ENCODE measurements at regions not wholly inside any gene's neighbourhood (a gene's known extent, or its start where the extent isn't known, plus 50 kb on each side); places are given as distances from the start of the nearest gene placed in this dataset.

- Mint-ChIP-seq H3K27ac (no peak overlapping the region), H3K4me1 (peaks cover 5% of the 10 kb centered on the region), H3K4me3 (no peak overlapping the region), H3K9me3 (no peaks in the 10 kb centered on the region), H3K36me3 (ENCODE audit: low read depth) (no peaks in the 10 kb centered on the region), H3K27me3 (ENCODE audit: low read depth) (peaks cover 5% of the 10 kb centered on the region)
- no peak for TF ChIP-seq CTCF (IDR thresholded peaks at IDR 0.05; ENCODE audit: unreplicated experiment in 3 of 3)
Observed at GRCh38 chr4:180101348-180102083, 2141.7 kb upstream of the TENM3 start.

GRCh38 chr4:180103794-180104193 lies 2139.4 kb upstream of the TENM3 start:
- TF ChIP-seq CTCF (IDR thresholded peaks at IDR 0.05; ENCODE audit: unreplicated experiment in 3 of 3): no peak
- H3K9me3 Mint-ChIP-seq: no peaks in the 10 kb centered on the region
- H3K4me1 Mint-ChIP-seq: no peaks in the 10 kb centered on the region
- H3K4me3 Mint-ChIP-seq: no peak overlapping the region
- peaks cover 5% of the 10 kb centered on the region for H3K27me3 Mint-ChIP-seq (ENCODE audit: low read depth)
- no peaks in the 10 kb centered on the region for H3K36me3 Mint-ChIP-seq (ENCODE audit: low read depth)
- H3K27ac Mint-ChIP-seq: no peak overlapping the region

GRCh38 chr4:180105362-180105761 lies 2137.8 kb upstream of the TENM3 start:
- H3K27ac Mint-ChIP-seq: no peak overlapping the region

GRCh38 chr4:180106122-180106521 lies 2137.1 kb upstream of the TENM3 start:
- H3K4me1 Mint-ChIP-seq: no peaks in the 10 kb centered on the region
- no peaks in the 10 kb centered on the region for H3K36me3 Mint-ChIP-seq (ENCODE audit: low read depth)
- no peaks in the 10 kb centered on the region for H3K9me3 Mint-ChIP-seq
- H3K27me3 Mint-ChIP-seq (ENCODE audit: low read depth): peaks cover 5% of the 10 kb centered on the region
- no peak overlapping the region for H3K4me3 Mint-ChIP-seq
- no peak overlapping the region for H3K27ac Mint-ChIP-seq
- TF ChIP-seq CTCF (IDR thresholded peaks at IDR 0.05; ENCODE audit: unreplicated experiment in 3 of 3): no peak

More at GRCh38 chr4:180105362-180105761, 2137.8 kb upstream of the TENM3 start:
- Mint-ChIP-seq H3K36me3 (ENCODE audit: low read depth) (no peaks in the 10 kb centered on the region), H3K4me1 (no peaks in the 10 kb centered on the region), H3K4me3 (no peak overlapping the region), H3K27me3 (ENCODE audit: low read depth) (peaks cover 5% of the 10 kb centered on the region), H3K9me3 (no peaks in the 10 kb centered on the region)
- TF ChIP-seq CTCF (IDR thresholded peaks at IDR 0.05; ENCODE audit: unreplicated experiment in 3 of 3): no peak

- Mint-ChIP-seq H3K27ac (no peak overlapping the region), H3K9me3 (no peaks in the 10 kb centered on the region), H3K36me3 (ENCODE audit: low read depth) (no peaks in the 10 kb centered on the region), H3K4me3 (no peak overlapping the region), H3K27me3 (ENCODE audit: low read depth) (peaks cover 1% of the 10 kb centered on the region), H3K4me1 (no peaks in the 10 kb centered on the region)
- no peak for TF ChIP-seq CTCF (IDR thresholded peaks at IDR 0.05; ENCODE audit: unreplicated experiment in 3 of 3)
Observed at GRCh38 chr4:180106997-180107396, 2136.2 kb upstream of the TENM3 start.

- Mint-ChIP-seq H3K36me3 (ENCODE audit: low read depth) (no peaks in the 10 kb centered on the region), H3K9me3 (no peaks in the 10 kb centered on the region), H3K27ac (no peak overlapping the region), H3K4me1 (no peaks in the 10 kb centered on the region), H3K27me3 (ENCODE audit: low read depth) (no peaks in the 10 kb centered on the region), H3K4me3 (no peak overlapping the region)
- TF ChIP-seq CTCF (IDR thresholded peaks at IDR 0.05; ENCODE audit: unreplicated experiment in 3 of 3): no peak
Observed at GRCh38 chr4:180116840-180117239, 2126.4 kb upstream of the TENM3 start.
